GM12892 (cell line): ENCODE measurements at regions not wholly inside any gene's neighbourhood (a gene's known extent, or its start where the extent isn't known, plus 50 kb on each side); places are given as distances from the start of the nearest gene placed in this dataset.

Experiments
- DNase-seq: peaks from one replicate; pipeline ENCODE4 v3.0.0; 2011; ENCODE audit not compliant: insufficient read length
- FAIRE-seq: peaks from 2 replicates; lab custom pipeline; 2011; peaks lifted over from hg19 to GRCh38; lab: Jason Lieb, UNC
- POLR2A ChIP-seq: IDR thresholded peaks from 2 replicates; pipeline ENCODE4 v1.6.1; 2011; ENCODE audit warnings: low read depth, low read length, control low read depth
- POLR2AphosphoS5 ChIP-seq: IDR thresholded peaks from 2 replicates; pipeline ENCODE4 v1.6.1; 2011; ENCODE audit warnings: low read depth, low read length, control low read depth
- TAF1 ChIP-seq: IDR thresholded peaks from 2 replicates; pipeline ENCODE4 v1.6.1; 2011; ENCODE audit warnings: low read depth, mild to moderate bottlenecking, control low read depth, low read length, borderline replicate concordance

- DNase-seq (no peak), FAIRE-seq (no peak)
- TF ChIP-seq POLR2A (no peak), TAF1 (no peak), POLR2AphosphoS5 (no peak)
Observed at GRCh38 chr18:71689416-71690160, 854.6 kb downstream of the CBLN2 start.

GRCh38 chr18:71682591-71682990 is 861.6 kb downstream of the CBLN2 start:
- DNase-seq (no peak), FAIRE-seq (no peak)
- TF ChIP-seq TAF1 (no peak), POLR2AphosphoS5 (no peak), POLR2A (no peak)

- no peak for DNase-seq
- TF ChIP-seq POLR2AphosphoS5, result no peak
- no peak for TF ChIP-seq TAF1
- TF ChIP-seq POLR2A, result no peak
- no peak for FAIRE-seq
Observed at GRCh38 chr18:71678144-71678543, 866.0 kb downstream of the CBLN2 start.

- DNase-seq (no peak), FAIRE-seq (no peak)
Observed at GRCh38 chr18:71673954-71674353, 870.2 kb downstream of the CBLN2 start.

GRCh38 chr18:71673498-71673897 is 870.6 kb downstream of the CBLN2 start:
- no peak for FAIRE-seq
- TF ChIP-seq POLR2AphosphoS5 (no peak), POLR2A (no peak), TAF1 (no peak)
- DNase-seq, result no peak

More at GRCh38 chr18:71673954-71674353, 870.2 kb downstream of the CBLN2 start:
- TF ChIP-seq TAF1 (no peak), POLR2AphosphoS5 (no peak), POLR2A (no peak)

GRCh38 chr18:71666481-71666880 is 877.7 kb downstream of the CBLN2 start:
- DNase-seq, result no peak
- FAIRE-seq, result no peak
- TF ChIP-seq POLR2AphosphoS5 (no peak), TAF1 (no peak)

- no peak for TF ChIP-seq POLR2AphosphoS5
- TF ChIP-seq TAF1, result no peak
- TF ChIP-seq POLR2A, result no peak
- FAIRE-seq, result no peak
Observed at GRCh38 chr18:71665131-71665530, 879.0 kb downstream of the CBLN2 start.

GRCh38 chr18:71643822-71644221 is 900.3 kb downstream of the CBLN2 start:
- no peak for DNase-seq
- FAIRE-seq, result no peak
- TF ChIP-seq POLR2A (no peak), POLR2AphosphoS5 (no peak), TAF1 (no peak)

More at GRCh38 chr18:71665131-71665530, 879.0 kb downstream of the CBLN2 start:
- no peak for DNase-seq

GRCh38 chr18:71630696-71631095 is 913.4 kb downstream of the CBLN2 start:
- TF ChIP-seq TAF1, result no peak
- no peak for TF ChIP-seq POLR2A
- TF ChIP-seq POLR2AphosphoS5, result no peak
- DNase-seq, result no peak
- no peak for FAIRE-seq

GRCh38 chr18:71625556-71626090 is 918.5 kb downstream of the CBLN2 start:
- TF ChIP-seq POLR2AphosphoS5, result no peak
- TF ChIP-seq POLR2A, result no peak
- no peak for TF ChIP-seq TAF1
- FAIRE-seq, result no peak

GRCh38 chr18:71598374-71598773 is 945.8 kb downstream of the CBLN2 start:
- no peak for DNase-seq
- TF ChIP-seq TAF1 (no peak), POLR2A (no peak), POLR2AphosphoS5 (no peak)
- FAIRE-seq, result no peak

More at GRCh38 chr18:71625556-71626090, 918.5 kb downstream of the CBLN2 start:
- DNase-seq, result no peak

- FAIRE-seq, result no peak
- DNase-seq, result no peak
- no peak for TF ChIP-seq POLR2AphosphoS5
- no peak for TF ChIP-seq POLR2A
- no peak for TF ChIP-seq TAF1
Observed at GRCh38 chr18:71597219-71597618, 946.9 kb downstream of the CBLN2 start.
